Endothelial cell of umbilical vein (primary cell): ENCODE measurements at regions not wholly inside any gene's neighbourhood (a gene's known extent, or its start where the extent isn't known, plus 50 kb on each side); places are given as distances from the start of the nearest gene placed in this dataset.

Experiments
- BruUV-seq: library from RNA; stranded (reverse); fragments of 400-500 nt; replicated peaks from 2 replicates; lab custom pipeline; 2021; lab: Mats Ljungman, UMichigan
- CTCF ChIA-PET: fragments of 300-600, 350-600 bp; sonication (Branson Sonifier 250); formaldehyde crosslinking; loops from one replicate; lab custom pipeline; 2021; ENCODE audit warnings: antibody characterized with exemption, inconsistent platforms; lab: Charles Lee
- POLR2A ChIA-PET: fragments of 300-600, 350-600 bp; sonication (Branson Sonifier 250); formaldehyde crosslinking; loops from one replicate; lab custom pipeline; 2021; ENCODE audit warnings: antibody characterized with exemption, inconsistent platforms; lab: Charles Lee
- DNase-seq: peaks from one replicate; pipeline ENCODE4 v3.0.0-alpha.2; 2011; ENCODE audit warnings: low read depth, low spot score
- FAIRE-seq: peaks from 2 replicates; lab custom pipeline; 2011; peaks lifted over from hg19 to GRCh38; lab: Jason Lieb, UNC
- H2AFZ ChIP-seq: 2 replicates; pipeline ENCODE4 v1.6.0; 2012; ENCODE audit warnings: low read depth, low read length, control low read depth, inconsistent platforms
- H3K27ac ChIP-seq: 2 replicates; pipeline ENCODE4 v1.5.1; 2011; ENCODE audit warnings: low read depth, mild to moderate bottlenecking, control low read depth, low read length, moderate library complexity; ENCODE audit not compliant: insufficient read depth
- H3K27me3 ChIP-seq, 2 experiments: 2 replicates each; pipeline versions ENCODE4 v1.6.0 to v1.6.1; 2011; ENCODE audit warnings: low read length in 2 of 2, mixed read lengths in 1 of 2; ENCODE audit not compliant: control insufficient read depth in 2 of 2, insufficient read depth in 2 of 2
- H3K36me3 ChIP-seq, 2 experiments: 2 replicates in 1 of 2; 3 replicates in 1 of 2; pipeline ENCODE4 v1.5.1; 2011; ENCODE audit warnings: low read length in 2 of 2, mild to moderate bottlenecking in 1 of 2, moderate library complexity in 1 of 2; ENCODE audit not compliant: control insufficient read depth in 2 of 2, insufficient read depth in 2 of 2; ENCODE audit errors: extremely low read depth in 1 of 2
- H3K4me1 ChIP-seq: 3 replicates; pipeline ENCODE4 v1.5.1; 2011; ENCODE audit warnings: mild to moderate bottlenecking, low read length; ENCODE audit not compliant: control insufficient read depth, insufficient read depth; ENCODE audit errors: extremely low read depth
- H3K4me2 ChIP-seq: 2 replicates; pipeline ENCODE4 v1.6.1; 2011; ENCODE audit warnings: low read length, control low read depth, mixed read lengths; ENCODE audit not compliant: insufficient read depth
- H3K4me3 ChIP-seq, 3 experiments: fragments of 200-600 bp in 1 of 3; sonication (generic), shearing (Covaris generic) in 1 of 3; replicated peaks in 1 of 3; 2 replicates each; pipeline ENCODE4 v1.5.1; 2011 to 2016; ENCODE audit warnings: control low read depth in 3 of 3, low read length in 3 of 3, mild to moderate bottlenecking in 2 of 3, inconsistent platforms in 1 of 3, low read depth in 1 of 3, moderate library complexity in 1 of 3; ENCODE audit not compliant: insufficient read depth in 1 of 3
- H3K79me2 ChIP-seq: 2 replicates; pipeline ENCODE4 v1.6.0; 2012; ENCODE audit warnings: low read length, inconsistent platforms; ENCODE audit not compliant: control insufficient read depth, insufficient read depth
- H3K9ac ChIP-seq: replicated peaks from 2 replicates; pipeline ENCODE3; 2011; ENCODE audit warnings: low read length, control low read depth; ENCODE audit not compliant: insufficient read depth; ENCODE audit errors: extremely low read depth
- H3K9me1 ChIP-seq: replicated peaks from 3 replicates; pipeline ENCODE4 v1.6.0; 2011; ENCODE audit warnings: mild to moderate bottlenecking, low read length; ENCODE audit not compliant: control insufficient read depth, insufficient read depth; ENCODE audit errors: extremely low read depth
- H3K9me3 ChIP-seq: replicated peaks from 2 replicates; pipeline ENCODE4 v1.5.1; 2012; ENCODE audit warnings: low read length, inconsistent platforms; ENCODE audit not compliant: control insufficient read depth, insufficient read depth
- H4K20me1 ChIP-seq: replicated peaks from 2 replicates; pipeline ENCODE3; 2011; ENCODE audit warnings: mild to moderate bottlenecking, low read length; ENCODE audit not compliant: control insufficient read depth, insufficient read depth; ENCODE audit errors: extremely low read depth
- EZH2 ChIP-seq: IDR thresholded peaks from 2 replicates; pipeline ENCODE4 v1.6.1; 2012; ENCODE audit warnings: borderline replicate concordance, low read depth, mild to moderate bottlenecking, moderate library complexity, low read length, inconsistent platforms; ENCODE audit not compliant: severe bottlenecking
- FOS ChIP-seq: IDR thresholded peaks from 2 replicates; pipeline ENCODE4 v1.6.1; 2011; ENCODE audit warnings: mild to moderate bottlenecking, low read length, moderate library complexity, borderline replicate concordance; ENCODE audit not compliant: insufficient read depth
- JUN ChIP-seq: IDR thresholded peaks from 2 replicates; pipeline ENCODE4 v1.6.1; 2011; ENCODE audit warnings: borderline replicate concordance, low read depth; ENCODE audit not compliant: insufficient read length, insufficient read depth
- MAX ChIP-seq: IDR thresholded peaks from 2 replicates; pipeline ENCODE4 v1.6.1; 2011; ENCODE audit not compliant: insufficient read depth, insufficient read length
- MYC ChIP-seq: IDR thresholded peaks from one replicate; pipeline ENCODE4 v1.6.1; 2011; ENCODE audit warnings: mild to moderate bottlenecking, low read depth, low read length
- dilution Hi-C: fragments of 300-500 bp; cut with MboI; formaldehyde crosslinking; loops from one replicate; pipeline ENCODE4 v1.15.0; 2019; ENCODE audit warnings: low sequenced_read_pairs; ENCODE audit not compliant: extremely low pct_ligation_motif_present
- intact Hi-C: fragments of 100-400 bp; cut with micrococcal nuclease; formaldehyde crosslinking; loops from one replicate; pipeline ENCODE4 v1.10.0; 2022
- TF ChIP-seq, protein P1 (sequence below), 2 donors: IDR thresholded peaks; 1 replicate in 1 of 2; 2 replicates in 1 of 2; pipeline ENCODE4 v1.5.1; 2011; ENCODE audit warnings: low read length in 2 of 2, mild to moderate bottlenecking in 2 of 2, moderate library complexity in 2 of 2, control low read depth in 1 of 2, inconsistent platforms in 1 of 2, low read depth in 1 of 2; ENCODE audit not compliant: insufficient read depth in 1 of 2; ENCODE audit errors: extremely low read depth in 1 of 2

GRCh38 chr3:41064070-41064469 lies 135.2 kb upstream of the CTNNB1 start:
- no TSS peak for BruUV-seq
- Histone ChIP-seq H3K27me3 (peaks cover 2 to 8% of the 10 kb centered on the region in 2 experiments), H3K4me3 (no peak overlapping the region), H3K9me3 (no peaks in the 10 kb centered on the region), H4K20me1 (no peaks in the 10 kb centered on the region), H3K27ac (no peak overlapping the region), H2AFZ (no peak overlapping the region), H3K79me2 (no peaks in the 10 kb centered on the region), H3K4me1 (no peaks in the 10 kb centered on the region), H3K9ac (no peak overlapping the region), H3K36me3 (no peaks in the 10 kb centered on the region), H3K9me1 (no peaks in the 10 kb centered on the region), H3K4me2 (no peak overlapping the region)
- ChIA-PET POLR2A (no interaction called here), CTCF (no interaction called here)
- TF ChIP-seq FOS, result no peak
- TF ChIP-seq, protein P1, sequence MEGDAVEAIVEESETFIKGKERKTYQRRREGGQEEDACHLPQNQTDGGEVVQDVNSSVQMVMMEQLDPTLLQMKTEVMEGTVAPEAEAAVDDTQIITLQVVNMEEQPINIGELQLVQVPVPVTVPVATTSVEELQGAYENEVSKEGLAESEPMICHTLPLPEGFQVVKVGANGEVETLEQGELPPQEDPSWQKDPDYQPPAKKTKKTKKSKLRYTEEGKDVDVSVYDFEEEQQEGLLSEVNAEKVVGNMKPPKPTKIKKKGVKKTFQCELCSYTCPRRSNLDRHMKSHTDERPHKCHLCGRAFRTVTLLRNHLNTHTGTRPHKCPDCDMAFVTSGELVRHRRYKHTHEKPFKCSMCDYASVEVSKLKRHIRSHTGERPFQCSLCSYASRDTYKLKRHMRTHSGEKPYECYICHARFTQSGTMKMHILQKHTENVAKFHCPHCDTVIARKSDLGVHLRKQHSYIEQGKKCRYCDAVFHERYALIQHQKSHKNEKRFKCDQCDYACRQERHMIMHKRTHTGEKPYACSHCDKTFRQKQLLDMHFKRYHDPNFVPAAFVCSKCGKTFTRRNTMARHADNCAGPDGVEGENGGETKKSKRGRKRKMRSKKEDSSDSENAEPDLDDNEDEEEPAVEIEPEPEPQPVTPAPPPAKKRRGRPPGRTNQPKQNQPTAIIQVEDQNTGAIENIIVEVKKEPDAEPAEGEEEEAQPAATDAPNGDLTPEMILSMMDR (IDR thresholded peaks at IDR 0.05; ENCODE audit: extremely low read depth in 1 of 2, insufficient read depth in 1 of 2, low read depth in 1 of 2, low read length in 2 of 2), result no peak
- TF ChIP-seq JUN, result no peak
- TF ChIP-seq EZH2, result no peak
- TF ChIP-seq MYC, result no peak
- TF ChIP-seq MAX, result no peak
- intact Hi-C loops (no loop called here), dilution Hi-C loops (no loop called here)
- DNase-seq (no peak), FAIRE-seq (no peak)
